Lower lobe of right lung (tissue), 2 donors: ENCODE measurements at regions not wholly inside any gene's neighbourhood (a gene's known extent, or its start where the extent isn't known, plus 50 kb on each side); places are given as distances from the start of the nearest gene placed in this dataset.
A peak's percentile ranks its signal among the peaks of the same experiment; 100 is the strongest.

ENCODE experiments used
- ATAC-seq, 2 donors: fragments of 200-7000 bp; cut with Tn5 transposase; one replicate each; pipeline ENCODE4 v1.9.1; 2020 to 2022; ENCODE audit warnings: mild to moderate bottlenecking in 2 of 2, moderate library complexity in 2 of 2
- DNase-seq: peaks from one replicate; pipeline ENCODE4 v3.0.0-alpha.2; 2020
- H3K27ac ChIP-seq: fragments of 200-600 bp; one replicate; pipeline ENCODE4 v1.8.0; 2022
- H3K27me3 ChIP-seq: fragments of 200-600 bp; one replicate; pipeline ENCODE4 v1.8.0; 2022; ENCODE audit warnings: low read depth
- H3K36me3 ChIP-seq: fragments of 200-600 bp; one replicate; pipeline ENCODE4 v1.8.0; 2022; ENCODE audit warnings: mild to moderate bottlenecking
- H3K4me1 ChIP-seq: fragments of 200-600 bp; one replicate; pipeline ENCODE4 v1.8.0; 2022
- H3K4me3 ChIP-seq: fragments of 200-600 bp; one replicate; pipeline ENCODE4 v1.8.0; 2022; ENCODE audit warnings: mild to moderate bottlenecking
- H3K9me3 ChIP-seq: fragments of 200-600 bp; one replicate; pipeline ENCODE4 v1.8.0; 2022
- CTCF ChIP-seq: fragments of 200-600 bp; IDR thresholded peaks from one replicate; pipeline ENCODE4 v1.8.0; 2022; ENCODE audit warnings: antibody characterized with exemption, mild to moderate bottlenecking
- intact Hi-C: fragments of 100-400 bp; cut with DNase I; formaldehyde crosslinking; loops from one replicate; pipeline ENCODE4 v1.11.0; 2022
- donor health status: DM: no; HTN: yes; CAD: no; lungs with severe emphysema.

- Histone ChIP-seq H3K9me3 (no peaks in the 10 kb centered on the region), H3K27ac (no peak overlapping the region), H3K4me1 (no peaks in the 10 kb centered on the region), H3K4me3 (no peak overlapping the region), H3K27me3 (no peaks in the 10 kb centered on the region), H3K36me3 (no peaks in the 10 kb centered on the region)
- intact Hi-C loops = no loop called here
- ATAC-seq (no peak), DNase-seq (no peak)
- TF ChIP-seq CTCF = no peak
Measured at GRCh38 chr5:2920312-2920711, 168.8 kb upstream of the IRX2 start.

GRCh38 chr5:2919310-2920018, 168.0 kb upstream of the IRX2 start:
- intact Hi-C loops = no loop called here
- no peaks in the 10 kb centered on the region for H3K9me3 ChIP-seq
- H3K4me1 ChIP-seq = no peaks in the 10 kb centered on the region
- DNase-seq (no peak), ATAC-seq (peak in 1 of 2 donors; percentile 32)
- H3K27me3 ChIP-seq = no peaks in the 10 kb centered on the region
- TF ChIP-seq CTCF = no peak
- no peak overlapping the region for H3K4me3 ChIP-seq
- H3K27ac ChIP-seq = no peak overlapping the region
- H3K36me3 ChIP-seq = no peaks in the 10 kb centered on the region

GRCh38 chr5:2917524-2917923, 166.0 kb upstream of the IRX2 start:
- DNase-seq = no peak

GRCh38 chr5:2917093-2917492, 165.6 kb upstream of the IRX2 start:
- intact Hi-C loops = no loop called here
- Histone ChIP-seq H3K4me1 (no peaks in the 10 kb centered on the region), H3K27me3 (no peaks in the 10 kb centered on the region), H3K36me3 (no peaks in the 10 kb centered on the region), H3K27ac (no peak overlapping the region), H3K9me3 (no peaks in the 10 kb centered on the region), H3K4me3 (no peak overlapping the region)
- ATAC-seq (no peak), DNase-seq (no peak)
- no peak for TF ChIP-seq CTCF

More at GRCh38 chr5:2917524-2917923, 166.0 kb upstream of the IRX2 start:
- no peak for ATAC-seq
- H3K4me1 ChIP-seq = no peaks in the 10 kb centered on the region
- intact Hi-C loops = no loop called here
- no peaks in the 10 kb centered on the region for H3K9me3 ChIP-seq
- no peaks in the 10 kb centered on the region for H3K27me3 ChIP-seq
- no peaks in the 10 kb centered on the region for H3K36me3 ChIP-seq
- no peak for TF ChIP-seq CTCF
- no peak overlapping the region for H3K4me3 ChIP-seq
- H3K27ac ChIP-seq = no peak overlapping the region

DNA sequence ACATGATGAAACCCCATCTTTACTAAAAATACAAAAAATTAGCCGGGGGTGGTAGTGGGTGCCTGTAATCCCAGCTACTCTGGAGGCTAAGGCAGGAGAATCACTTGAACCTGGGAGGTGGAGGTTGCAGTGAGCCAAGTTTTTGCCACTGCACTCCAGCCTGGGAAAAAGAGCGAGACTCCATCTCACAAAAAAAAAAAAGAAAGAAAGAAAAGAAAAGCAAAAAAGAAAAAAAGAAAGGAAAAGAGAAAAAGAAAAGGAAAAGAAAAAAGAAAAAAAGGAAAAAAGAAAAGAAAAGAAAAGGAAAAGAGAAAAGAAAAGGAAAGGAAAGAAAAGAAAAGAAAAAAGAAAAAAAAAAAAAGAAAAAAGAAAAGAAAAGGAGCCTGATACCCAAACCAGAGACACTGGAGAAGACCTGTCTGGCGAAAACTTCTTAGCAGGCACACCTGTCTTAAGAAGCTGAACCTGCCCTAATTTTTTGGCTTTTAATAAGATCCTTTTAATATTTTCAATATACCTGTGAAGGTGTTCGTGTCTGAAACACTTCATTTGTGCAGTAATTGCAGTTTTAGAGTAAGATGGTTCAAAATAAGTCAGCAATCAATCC, 164.7 kb upstream of the IRX2 start:
- intact Hi-C loops = no loop called here
- TF ChIP-seq CTCF = no peak
- H3K36me3 ChIP-seq = no peaks in the 10 kb centered on the region
- H3K9me3 ChIP-seq = no peaks in the 10 kb centered on the region
- no peaks in the 10 kb centered on the region for H3K4me1 ChIP-seq
- H3K27me3 ChIP-seq = no peaks in the 10 kb centered on the region
- DNase-seq (no peak), ATAC-seq (no peak)
- H3K27ac ChIP-seq = no peak overlapping the region
- no peak overlapping the region for H3K4me3 ChIP-seq
